ENCODE measurements at regions not wholly inside any gene's neighbourhood (a gene's known extent, or its start where the extent isn't known, plus 50 kb on each side); places are given as distances from the start of the nearest gene placed in this dataset.

DNA sequence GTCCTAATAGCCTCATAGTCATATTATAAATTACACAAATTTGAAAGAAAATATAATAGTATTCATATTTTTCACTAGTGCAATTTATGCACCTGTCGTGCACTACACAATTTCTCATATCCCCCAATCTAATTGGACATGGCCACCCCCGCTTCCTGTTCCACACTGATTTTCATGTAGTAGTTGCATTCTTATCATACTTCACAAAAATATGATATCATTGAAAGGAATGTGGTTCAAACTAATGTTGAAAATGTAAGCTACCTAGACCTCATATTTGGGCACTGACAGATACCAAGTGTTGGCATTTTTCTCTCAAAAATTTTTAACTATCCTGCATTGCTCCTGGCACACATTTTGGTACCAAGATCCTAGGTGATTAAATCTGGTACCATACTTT lies 985.5 kb upstream of the POU3F3 start:
- no peak for TF ChIP-seq POLR2A (IDR thresholded peaks at IDR 0.05)
- TF ChIP-seq, protein P1, sequence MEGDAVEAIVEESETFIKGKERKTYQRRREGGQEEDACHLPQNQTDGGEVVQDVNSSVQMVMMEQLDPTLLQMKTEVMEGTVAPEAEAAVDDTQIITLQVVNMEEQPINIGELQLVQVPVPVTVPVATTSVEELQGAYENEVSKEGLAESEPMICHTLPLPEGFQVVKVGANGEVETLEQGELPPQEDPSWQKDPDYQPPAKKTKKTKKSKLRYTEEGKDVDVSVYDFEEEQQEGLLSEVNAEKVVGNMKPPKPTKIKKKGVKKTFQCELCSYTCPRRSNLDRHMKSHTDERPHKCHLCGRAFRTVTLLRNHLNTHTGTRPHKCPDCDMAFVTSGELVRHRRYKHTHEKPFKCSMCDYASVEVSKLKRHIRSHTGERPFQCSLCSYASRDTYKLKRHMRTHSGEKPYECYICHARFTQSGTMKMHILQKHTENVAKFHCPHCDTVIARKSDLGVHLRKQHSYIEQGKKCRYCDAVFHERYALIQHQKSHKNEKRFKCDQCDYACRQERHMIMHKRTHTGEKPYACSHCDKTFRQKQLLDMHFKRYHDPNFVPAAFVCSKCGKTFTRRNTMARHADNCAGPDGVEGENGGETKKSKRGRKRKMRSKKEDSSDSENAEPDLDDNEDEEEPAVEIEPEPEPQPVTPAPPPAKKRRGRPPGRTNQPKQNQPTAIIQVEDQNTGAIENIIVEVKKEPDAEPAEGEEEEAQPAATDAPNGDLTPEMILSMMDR (IDR thresholded peaks at IDR 0.05) = no peak
